ENCODE measurements at regions not wholly inside any gene's neighbourhood (a gene's known extent, or its start where the extent isn't known, plus 50 kb on each side); places are given as distances from the start of the nearest gene placed in this dataset.
"Not testable (repeated sequence)": the region's sequence is repeated elsewhere in the genome, so short reads cannot be mapped to it uniquely, and the experiment has no call there.

GRCh38 chr7:149992366-149992765, 118.6 kb downstream of the ATP6V0E2 start:
- DNase-seq (ENCODE audit: extremely low read depth in 1 of 2, low read depth in 1 of 2): not testable (repeated sequence)

GRCh38 chr7:149995369-149996026, 121.7 kb downstream of the ATP6V0E2 start:
- not testable (repeated sequence) for DNase-seq (ENCODE audit: extremely low read depth in 1 of 2, low read depth in 1 of 2)

- not testable (repeated sequence) for DNase-seq (ENCODE audit: extremely low read depth in 1 of 2, low read depth in 1 of 2)
Measured at GRCh38 chr7:150000780-150001599, 127.2 kb downstream of the ATP6V0E2 start.

- no peak for DNase-seq (ENCODE audit: extremely low read depth in 1 of 2, low read depth in 1 of 2)
Measured at GRCh38 chr7:150003304-150003810, 129.6 kb downstream of the ATP6V0E2 start.

DNA sequence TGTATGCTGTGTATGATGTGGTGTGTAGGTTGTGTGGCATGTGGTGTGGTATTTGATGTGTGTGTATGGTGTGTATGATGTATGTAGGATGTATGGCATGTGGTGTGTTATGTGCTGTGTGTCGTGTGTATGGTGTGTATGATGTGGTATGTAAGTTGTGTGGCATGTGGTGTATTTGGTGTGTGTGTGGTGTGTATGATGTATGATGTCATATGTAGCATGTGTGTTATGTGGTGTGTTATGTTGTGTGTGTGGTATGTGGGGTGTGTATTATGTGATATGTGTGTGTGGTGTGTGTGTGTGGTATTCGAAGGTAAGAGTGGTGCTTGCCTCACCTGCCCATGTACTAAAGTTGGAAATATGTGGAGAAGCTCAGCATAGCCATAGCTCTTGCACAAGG, 130.2 kb downstream of the ATP6V0E2 start:
- DNase-seq (ENCODE audit: extremely low read depth in 1 of 2, low read depth in 1 of 2): not testable (repeated sequence)

DNA sequence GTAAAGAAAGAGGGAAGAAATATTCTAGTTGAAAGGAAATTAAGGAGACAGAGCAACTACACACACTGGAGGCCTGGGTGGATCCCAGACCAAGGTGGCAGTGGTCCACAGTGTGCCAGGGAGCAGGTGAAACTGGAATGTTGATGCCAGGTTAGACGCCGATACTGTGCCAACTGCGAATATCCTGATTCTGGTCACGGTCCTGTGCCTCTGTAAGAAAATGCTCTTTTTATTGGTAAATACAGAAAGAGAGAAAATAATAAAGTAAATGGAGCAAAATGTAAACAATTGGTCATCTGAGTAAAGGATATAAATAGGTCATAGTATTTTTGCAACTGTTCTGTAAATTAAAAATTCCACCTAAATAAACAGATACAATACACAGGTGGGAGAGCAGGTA, 131.1 kb downstream of the ATP6V0E2 start:
- DNase-seq (ENCODE audit: extremely low read depth in 1 of 2, low read depth in 1 of 2): not testable (repeated sequence)

GRCh38 chr7:150009620-150010303, 136.0 kb downstream of the ATP6V0E2 start:
- DNase-seq (ENCODE audit: extremely low read depth in 1 of 2, low read depth in 1 of 2): not testable (repeated sequence)

DNA sequence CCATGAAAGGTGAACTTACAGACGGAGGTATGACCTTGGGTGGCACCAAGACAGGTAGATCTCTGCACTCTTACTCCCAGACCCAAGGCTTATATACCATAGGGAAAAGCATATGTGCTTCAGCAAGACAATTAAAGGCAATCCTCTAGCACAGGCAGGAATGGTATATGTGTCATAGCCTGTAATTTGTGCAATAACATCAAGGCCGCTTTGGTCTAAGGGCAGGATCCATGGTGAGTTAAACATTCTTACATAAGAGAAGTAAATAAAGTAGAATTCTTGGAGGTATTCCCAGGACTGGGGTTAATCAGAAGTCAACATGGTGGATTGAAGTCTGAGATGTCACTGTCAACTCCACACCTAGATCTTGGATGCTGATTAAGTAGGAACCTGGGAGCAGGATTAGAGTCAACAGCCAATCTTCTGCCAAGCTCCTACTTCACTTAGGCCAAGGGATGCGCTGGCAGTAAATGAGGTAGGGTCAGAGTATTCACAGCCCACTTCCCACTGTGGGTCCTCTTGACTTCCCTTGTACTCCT, 143.0 kb downstream of the ATP6V0E2 start:
- not testable (repeated sequence) for DNase-seq (ENCODE audit: extremely low read depth in 1 of 2, low read depth in 1 of 2)

DNA sequence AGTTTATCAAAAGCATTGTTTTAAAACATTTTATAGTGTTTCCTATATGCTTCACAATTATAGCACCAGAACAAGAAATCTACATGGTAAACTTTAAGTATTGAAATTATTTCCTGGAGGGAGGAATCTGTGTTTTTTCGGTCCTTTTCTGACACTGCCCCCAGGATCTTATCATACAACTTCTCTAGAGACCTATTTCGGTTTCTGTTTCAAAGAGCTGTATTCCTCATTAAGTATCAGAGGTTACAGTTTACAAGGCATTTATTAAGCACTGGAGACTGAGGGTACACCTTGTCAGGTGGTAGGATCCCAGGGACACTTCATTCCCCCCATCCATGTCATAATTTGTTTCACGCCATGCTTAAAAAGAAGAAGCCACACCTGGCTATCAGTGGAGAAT, 146.4 kb downstream of the ATP6V0E2 start:
- DNase-seq (ENCODE audit: extremely low read depth in 1 of 2, low read depth in 1 of 2): not testable (repeated sequence)

DNA sequence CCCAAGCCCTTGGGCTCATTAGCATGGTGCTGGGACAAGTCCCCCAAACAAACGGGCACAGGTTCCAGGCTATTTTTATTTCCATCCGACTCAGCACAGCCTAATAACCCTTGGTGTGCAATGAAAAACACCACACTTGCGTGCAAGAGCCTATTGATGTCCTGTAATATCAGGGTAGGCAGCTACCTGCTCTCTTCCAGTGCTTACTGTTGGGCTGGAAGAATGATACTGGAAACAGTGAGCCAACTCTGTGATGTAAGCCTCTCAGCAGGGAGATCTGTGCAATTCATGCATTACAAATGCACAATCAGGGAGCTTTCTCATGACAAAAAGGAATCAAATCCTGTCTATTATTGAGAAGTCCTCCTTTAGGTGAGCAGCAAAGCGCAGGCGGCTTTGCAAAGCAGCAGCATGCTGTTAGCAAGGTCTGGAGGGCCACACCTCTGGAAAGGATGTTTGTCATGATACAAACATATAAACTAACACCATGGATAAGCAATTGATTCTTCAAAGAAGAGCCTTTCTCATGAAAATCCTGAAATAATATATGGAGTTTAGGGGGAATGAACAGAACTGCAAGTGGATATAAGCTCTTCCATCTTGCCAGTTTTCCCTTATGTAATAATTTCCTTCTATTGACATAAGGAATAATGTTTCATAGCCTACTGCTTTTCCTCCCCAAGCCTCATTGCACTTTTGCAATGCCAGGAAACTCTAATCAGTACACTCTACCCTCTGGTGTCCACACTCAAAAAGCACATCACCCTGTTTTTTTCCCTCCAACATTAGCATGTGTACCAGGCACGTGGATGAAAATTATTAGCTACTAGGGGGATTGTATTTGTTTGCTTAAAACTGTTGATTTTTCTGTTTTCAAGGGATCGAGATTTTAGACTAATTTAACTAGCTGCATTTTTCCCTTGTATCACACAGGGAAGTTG, 151.1 kb downstream of the ATP6V0E2 start:
- DNase-seq (ENCODE audit: extremely low read depth in 1 of 2, low read depth in 1 of 2): not testable (repeated sequence)

DNA sequence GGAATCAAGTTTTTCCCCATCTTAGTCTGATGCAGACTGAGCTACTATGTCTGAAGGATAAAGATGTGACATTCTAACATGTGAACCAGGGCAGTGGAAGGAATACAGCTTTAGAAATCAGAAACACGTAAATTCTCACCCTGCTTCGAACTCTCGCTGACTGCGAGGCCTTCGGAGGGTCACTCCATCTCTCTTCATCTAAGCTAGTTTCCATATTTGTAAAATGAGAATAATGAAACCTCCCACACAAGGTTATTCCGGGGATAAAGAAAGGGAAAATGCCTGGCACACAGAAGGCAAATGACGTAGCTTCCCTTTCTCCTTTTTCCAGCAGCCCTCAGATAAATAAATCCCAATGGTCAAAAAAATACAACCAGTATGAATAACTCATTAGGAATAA, 152.0 kb downstream of the ATP6V0E2 start:
- not testable (repeated sequence) for DNase-seq (ENCODE audit: extremely low read depth in 1 of 2, low read depth in 1 of 2)

GRCh38 chr7:150028344-150029012, 154.7 kb downstream of the ATP6V0E2 start:
- DNase-seq (ENCODE audit: extremely low read depth in 1 of 2, low read depth in 1 of 2): not testable (repeated sequence)

DNA sequence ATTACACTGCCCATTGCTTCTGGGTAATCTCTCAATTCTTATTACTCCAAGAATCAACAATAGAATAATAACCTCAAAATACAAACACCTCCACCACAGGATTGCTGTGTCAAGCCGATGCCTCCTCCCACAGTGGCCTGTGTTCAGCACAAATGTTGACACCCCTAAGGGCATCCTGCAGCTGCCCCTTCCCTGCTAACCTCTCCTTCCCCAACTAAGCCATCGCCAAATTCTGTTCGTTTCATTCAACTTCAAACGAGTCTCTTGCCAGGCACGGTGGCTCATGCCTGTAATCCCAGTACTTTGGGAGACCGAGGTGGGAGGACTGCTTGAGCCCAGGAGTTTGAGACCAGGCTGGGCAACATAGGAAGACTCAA, 155.2 kb downstream of the ATP6V0E2 start:
- not testable (repeated sequence) for DNase-seq (ENCODE audit: extremely low read depth in 1 of 2, low read depth in 1 of 2)

- not testable (repeated sequence) for DNase-seq (ENCODE audit: extremely low read depth in 1 of 2, low read depth in 1 of 2)
Measured at GRCh38 chr7:150031733-150032132, 158.0 kb downstream of the ATP6V0E2 start.

- not testable (repeated sequence) for DNase-seq (ENCODE audit: extremely low read depth in 1 of 2, low read depth in 1 of 2)
Measured at GRCh38 chr7:150033711-150034110, 159.9 kb downstream of the ATP6V0E2 start.

GRCh38 chr7:150035769-150036168, 162.0 kb downstream of the ATP6V0E2 start:
- DNase-seq (ENCODE audit: extremely low read depth in 1 of 2, low read depth in 1 of 2): not testable (repeated sequence)

DNA sequence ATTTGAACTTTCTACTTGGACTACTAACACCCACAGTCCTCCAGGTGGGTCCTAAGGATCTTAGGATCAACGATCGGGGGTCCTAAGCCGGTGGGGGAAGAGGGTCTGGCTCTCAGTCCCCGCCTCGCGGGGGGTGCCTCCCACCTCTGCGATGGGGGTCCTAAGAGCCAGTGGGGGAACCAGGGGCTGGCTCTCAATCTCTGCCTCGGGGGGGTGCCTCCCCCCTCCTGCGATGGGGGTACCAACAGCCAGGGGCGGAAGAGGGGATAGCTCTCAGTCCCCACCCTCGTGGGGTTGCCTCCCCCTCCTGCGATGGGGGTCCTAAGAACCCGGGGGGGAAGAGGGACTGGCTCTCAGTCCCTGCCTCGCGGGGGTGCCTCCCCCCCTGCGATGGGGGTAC, 165.3 kb downstream of the ATP6V0E2 start:
- not testable (repeated sequence) for DNase-seq (ENCODE audit: extremely low read depth in 1 of 2, low read depth in 1 of 2)

DNA sequence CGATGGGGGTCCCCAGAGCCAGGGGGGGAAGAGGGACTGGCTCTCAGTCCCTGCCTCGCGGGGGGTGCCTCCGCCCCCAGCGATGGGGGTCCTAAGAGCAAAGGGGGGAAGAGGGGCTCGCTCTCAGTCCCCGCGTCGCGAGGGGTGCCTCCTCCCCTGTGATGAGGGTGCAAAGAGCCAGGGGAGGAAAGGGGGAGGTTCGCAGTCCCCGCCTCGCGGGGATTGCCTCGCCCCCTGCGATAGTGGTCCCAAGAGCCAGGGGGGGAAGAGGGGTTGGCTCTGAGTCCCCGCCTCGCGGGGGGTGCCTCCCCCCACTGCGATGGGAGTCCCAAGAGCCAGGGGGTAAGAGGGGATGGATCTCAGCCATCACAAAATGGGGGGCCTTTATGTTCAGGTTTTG, 168.5 kb downstream of the ATP6V0E2 start:
- not testable (repeated sequence) for DNase-seq (ENCODE audit: extremely low read depth in 1 of 2, low read depth in 1 of 2)

GRCh38 chr7:150044771-150045170, 171.0 kb downstream of the ATP6V0E2 start:
- DNase-seq (ENCODE audit: extremely low read depth in 1 of 2, low read depth in 1 of 2): not testable (repeated sequence)
